Anterior cingulate cortex (tissue), 58 donors: ENCODE measurements at regions not wholly inside any gene's neighbourhood (a gene's known extent, or its start where the extent isn't known, plus 50 kb on each side); places are given as distances from the start of the nearest gene placed in this dataset.
"Not testable (repeated sequence)": the region's sequence is repeated elsewhere in the genome, so short reads cannot be mapped to it uniquely, and the experiment has no call there.

Experiments used
- DNase-seq, 58 donors: peaks; one replicate each; lab custom pipeline; 2025; lab: John Stamatoyannopoulos, UW

- DNase-seq, result no peak
Observed at GRCh38 chr19:23597661-23598060, 89.4 kb downstream of the ZNF675 start.

- DNase-seq, result no peak
Observed at GRCh38 chr19:23596872-23597271, 90.1 kb downstream of the ZNF675 start.

GRCh38 chr19:23594311-23594710, 92.7 kb downstream of the ZNF675 start:
- not testable (repeated sequence) for DNase-seq

- DNase-seq, result no peak
Observed at GRCh38 chr19:23587546-23587945, 99.5 kb downstream of the ZNF675 start.

GRCh38 chr19:23577501-23577900, 109.5 kb downstream of the ZNF675 start:
- DNase-seq, result no peak

GRCh38 chr19:23571175-23571574, 115.8 kb downstream of the ZNF675 start:
- no peak for DNase-seq

GRCh38 chr19:23568116-23568515, 118.9 kb downstream of the ZNF675 start:
- DNase-seq, result not testable (repeated sequence)

- no peak for DNase-seq
Observed at GRCh38 chr19:23565256-23565655, 121.8 kb downstream of the ZNF675 start.

- DNase-seq, result no peak
Observed at GRCh38 chr19:23563326-23563725, 123.7 kb downstream of the ZNF675 start.

- DNase-seq, result no peak
Observed at GRCh38 chr19:23561341-23561740, 125.7 kb downstream of the ZNF675 start.

- no peak for DNase-seq
Observed at GRCh38 chr19:23560051-23560450, 127.0 kb downstream of the ZNF675 start.

- no peak for DNase-seq
Observed at GRCh38 chr19:23558541-23558940, 128.5 kb downstream of the ZNF675 start.

- no peak for DNase-seq
Observed at GRCh38 chr19:23557381-23557780, 129.6 kb downstream of the ZNF675 start.

- DNase-seq, result no peak
Observed at GRCh38 chr19:23554548-23554947, 132.5 kb downstream of the ZNF675 start.

- DNase-seq, result not testable (repeated sequence)
Observed at GRCh38 chr19:23550102-23550501, 136.9 kb downstream of the ZNF675 start.

- no peak for DNase-seq
Observed at GRCh38 chr19:23547816-23548430, 139.1 kb downstream of the ZNF675 start.

- DNase-seq, result no peak
Observed at GRCh38 chr19:23547156-23547555, 139.9 kb downstream of the ZNF675 start.

- DNase-seq, result no peak
Observed at GRCh38 chr19:23543351-23543750, 143.7 kb downstream of the ZNF675 start.

- DNase-seq, result no peak
Observed at GRCh38 chr19:23542562-23542961, 144.4 kb downstream of the ZNF675 start.

- no peak for DNase-seq
Observed at GRCh38 chr19:23541991-23542390, 145.0 kb downstream of the ZNF675 start.

- DNase-seq, result not testable (repeated sequence)
Observed at GRCh38 chr19:23540180-23540579, 144.9 kb upstream of the ZNF91 start.

- DNase-seq, result no peak
Observed at GRCh38 chr19:23539499-23539898, 144.2 kb upstream of the ZNF91 start.

GRCh38 chr19:23537136-23537535, 141.9 kb upstream of the ZNF91 start:
- not testable (repeated sequence) for DNase-seq
